A549 (cell line): ENCODE measurements at regions not wholly inside any gene's neighbourhood (a gene's known extent, or its start where the extent isn't known, plus 50 kb on each side); places are given as distances from the start of the nearest gene placed in this dataset.

Experiments
- ATAC-seq, 2 experiments: fragments of 200-7000 bp in 1 of 2; fragments of >200 bp in 1 of 2; cut with Nextera tagmentation in 1 of 2; cut with Tn5 transposase in 1 of 2; 3 replicates each; pipeline versions ENCODE4 v1.8.0 to v1.9.1; 2018 to 2020; ENCODE audit warnings: mild to moderate bottlenecking in 1 of 2, moderate library complexity in 1 of 2
- CTCF ChIA-PET: fragments of 300-600 bp; sonication (Branson Sonifier 250); formaldehyde crosslinking; extraction: SDS; loops from one replicate; lab custom pipeline; 2021; ENCODE audit warnings: antibody characterized with exemption, inconsistent platforms; lab: Yijun Ruan, JAX
- POLR2A ChIA-PET: fragments of 350-600 bp; formaldehyde crosslinking; extraction: SDS; loops from one replicate; lab custom pipeline; 2021; ENCODE audit warnings: antibody characterized with exemption, inconsistent platforms; lab: Yijun Ruan, JAX
- DNase-seq, 2 experiments: peaks; one replicate each; pipeline versions ENCODE4 v3.0.0 to v3.0.0-alpha.2; 2011 to 2016; ENCODE audit warnings: low read depth in 1 of 2, low spot score in 1 of 2
- FAIRE-seq: peaks from 2 replicates; lab custom pipeline; 2011; peaks lifted over from hg19 to GRCh38; lab: Jason Lieb, UNC
- H3K27ac ChIP-seq, 2 experiments: fragments of >200 bp; sonication (Bioruptor Twin); formaldehyde crosslinking; 3 replicates each; pipeline ENCODE4 v1.5.1; 2016 to 2017
- H3K4me1 ChIP-seq: fragments of >200 bp; sonication (Bioruptor Twin); formaldehyde crosslinking; 3 replicates; pipeline ENCODE4 v1.6.1; 2016
- H3K4me2 ChIP-seq: fragments of >200 bp; sonication (Bioruptor Twin); formaldehyde crosslinking; 3 replicates; pipeline ENCODE4 v1.6.1; 2016
- H3K4me3 ChIP-seq: fragments of >200 bp; sonication (Bioruptor Twin); formaldehyde crosslinking; 3 replicates; pipeline ENCODE4 v1.5.1; 2016
- H3K9me3 ChIP-seq: fragments of >200 bp; sonication (Bioruptor Twin); formaldehyde crosslinking; 3 replicates; pipeline ENCODE4 v1.6.1; 2016
- BHLHE40 ChIP-seq: IDR thresholded peaks from 2 replicates; pipeline ENCODE4 v1.6.1; 2012; ENCODE audit warnings: low read depth, low read length, inconsistent platforms
- CEBPB ChIP-seq, 2 experiments: fragments of >200 bp in 1 of 2; sonication (Bioruptor Twin) in 1 of 2; formaldehyde crosslinking in 1 of 2; IDR thresholded peaks; 2 replicates each; pipeline ENCODE4 v1.6.1; 2012 to 2016
- ESRRA ChIP-seq: fragments of 150-350 bp; IDR thresholded peaks from 2 replicates; pipeline ENCODE4 v1.6.1; 2014; ENCODE audit warnings: mild to moderate bottlenecking, low read length, borderline replicate concordance
- FOSL2 ChIP-seq, 2 experiments: fragments of 450-650 bp in 1 of 2; fragments of >200 bp in 1 of 2; sonication (Bioruptor Twin) in 1 of 2; formaldehyde crosslinking; IDR thresholded peaks; 2 replicates each; pipeline versions ENCODE4 v1.5.0 to v1.6.1; 2016 to 2020; ENCODE audit warnings: mild to moderate bottlenecking in 1 of 2, moderate library complexity in 1 of 2
- FOXS1 ChIP-seq: fragments of 250-450 bp; sonication (Bioruptor Pico); IDR thresholded peaks from 2 replicates; pipeline ENCODE4 v1.5.0; 2020; ENCODE audit warnings: mild to moderate bottlenecking, moderate library complexity
- HDAC2 ChIP-seq: fragments of 200-600 bp; sonication (generic); IDR thresholded peaks from 2 replicates; pipeline ENCODE4 v1.6.1; 2016
- HOXB13 ChIP-seq: fragments of 250-450 bp; sonication (Bioruptor Pico); IDR thresholded peaks from 2 replicates; pipeline ENCODE4 v1.5.0; 2020; ENCODE audit warnings: low read depth, mild to moderate bottlenecking, moderate library complexity
- JUN ChIP-seq, 2 experiments: fragments of >200 bp; sonication (Bioruptor Twin); formaldehyde crosslinking; IDR thresholded peaks; 2 replicates in 1 of 2; 3 replicates in 1 of 2; pipeline ENCODE4 v1.6.1; 2016 to 2017
- NPAS2 ChIP-seq: fragments of 250-450 bp; sonication (Bioruptor Pico); IDR thresholded peaks from 2 replicates; pipeline ENCODE4 v1.8.0; 2022; ENCODE audit warnings: mild to moderate bottlenecking, moderate library complexity, borderline replicate concordance
- NR3C1 ChIP-seq: fragments of >200 bp; sonication (Bioruptor Twin); formaldehyde crosslinking; IDR thresholded peaks from 3 replicates; pipeline ENCODE4 v1.6.1; 2017
- TFCP2L1 ChIP-seq: fragments of 250-450 bp; sonication (Bioruptor Pico); IDR thresholded peaks from 2 replicates; pipeline ENCODE4 v1.5.0; 2021; ENCODE audit warnings: mild to moderate bottlenecking
- TP53 ChIP-seq: fragments of 250-450 bp; sonication (Bioruptor Pico); IDR thresholded peaks from 2 replicates; pipeline ENCODE4 v1.5.0; 2021; ENCODE audit warnings: mild to moderate bottlenecking, moderate library complexity
- ZC3H11A ChIP-seq: fragments of 450-650 bp; IDR thresholded peaks from 2 replicates; pipeline ENCODE4 v1.6.1; 2014; ENCODE audit warnings: antibody characterized with exemption, mild to moderate bottlenecking
- ZFP36 ChIP-seq: fragments of 450-650 bp; IDR thresholded peaks from 2 replicates; pipeline ENCODE4 v1.6.1; 2014; ENCODE audit warnings: borderline replicate concordance; ENCODE audit not compliant: partially characterized antibody
- ZNF302 ChIP-seq: fragments of 250-450 bp; sonication (Bioruptor Pico); IDR thresholded peaks from 2 replicates; pipeline ENCODE4 v1.9.0; 2021; ENCODE audit warnings: inconsistent platforms, mild to moderate bottlenecking, moderate library complexity
- WGBS: methylation state at CpG from one replicate; pipeline ENCODE4 v1.1.6; 2017; ENCODE audit errors: missing lambda C conversion rate; 5-methylcytosine and 5-hydroxymethylcytosine counted together
- TF ChIP-seq, protein P1 (sequence below): IDR thresholded peaks from 2 replicates; pipeline ENCODE4 v1.6.1; 2012
- TF ChIP-seq, protein P2 (sequence below): fragments of >200 bp; sonication (Bioruptor Twin); formaldehyde crosslinking; IDR thresholded peaks from 3 replicates; pipeline ENCODE4 v1.5.1; 2016
- TF ChIP-seq, protein P3 (sequence below): fragments of 200-600 bp; sonication (generic); IDR thresholded peaks from 2 replicates; pipeline ENCODE4 v1.6.1; 2016; ENCODE audit warnings: antibody characterized with exemption, mild to moderate bottlenecking, moderate library complexity
- TF ChIP-seq, protein P4 (sequence below): IDR thresholded peaks from 2 replicates; pipeline ENCODE4 v1.6.1; 2012
- TF ChIP-seq, protein P5 (sequence below): fragments of 150-350 bp; IDR thresholded peaks from 2 replicates; pipeline ENCODE4 v1.6.1; 2014; ENCODE audit warnings: low read depth, mild to moderate bottlenecking, low read length

DNA sequence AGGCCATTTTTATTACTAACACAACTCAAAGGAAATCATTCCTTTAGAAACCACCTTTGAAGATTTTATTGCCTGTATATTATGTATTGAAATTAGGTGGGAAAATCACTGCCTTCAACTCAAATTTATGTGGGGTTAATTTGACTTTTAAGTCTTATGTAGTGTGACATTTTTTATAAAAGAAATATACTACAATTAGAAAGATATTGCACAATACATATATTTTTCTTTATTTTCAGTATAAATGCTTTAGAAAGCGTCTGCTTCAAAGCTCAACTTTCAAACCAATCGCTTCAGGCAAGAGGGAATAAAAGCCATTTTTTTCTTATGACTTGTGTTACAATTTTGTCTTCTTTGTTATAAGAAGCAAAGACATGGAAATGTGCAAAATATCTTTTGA, 337.4 kb upstream of the ZWINT start:
- no peak for FAIRE-seq
- TF ChIP-seq BHLHE40 (no peak), TFCP2L1 (CRISPR knock-in tag) (no peak), CEBPB (IDR thresholded peaks at IDR 0.05) (no peak), JUN (IDR thresholded peaks at IDR 0.05) (no peak), HDAC2 (no peak), NPAS2 (CRISPR knock-in tag) (no peak), HOXB13 (CRISPR knock-in tag) (no peak), FOXS1 (no peak), ZNF302 (CRISPR knock-in tag) (no peak), NR3C1 (no peak), ZC3H11A (no peak)
- TF ChIP-seq, protein P1, sequence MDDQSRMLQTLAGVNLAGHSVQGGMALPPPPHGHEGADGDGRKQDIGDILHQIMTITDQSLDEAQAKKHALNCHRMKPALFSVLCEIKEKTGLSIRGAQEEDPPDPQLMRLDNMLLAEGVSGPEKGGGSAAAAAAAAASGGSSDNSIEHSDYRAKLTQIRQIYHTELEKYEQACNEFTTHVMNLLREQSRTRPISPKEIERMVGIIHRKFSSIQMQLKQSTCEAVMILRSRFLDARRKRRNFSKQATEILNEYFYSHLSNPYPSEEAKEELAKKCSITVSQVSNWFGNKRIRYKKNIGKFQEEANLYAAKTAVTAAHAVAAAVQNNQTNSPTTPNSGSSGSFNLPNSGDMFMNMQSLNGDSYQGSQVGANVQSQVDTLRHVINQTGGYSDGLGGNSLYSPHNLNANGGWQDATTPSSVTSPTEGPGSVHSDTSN, result no peak
- TF ChIP-seq, protein P2, sequence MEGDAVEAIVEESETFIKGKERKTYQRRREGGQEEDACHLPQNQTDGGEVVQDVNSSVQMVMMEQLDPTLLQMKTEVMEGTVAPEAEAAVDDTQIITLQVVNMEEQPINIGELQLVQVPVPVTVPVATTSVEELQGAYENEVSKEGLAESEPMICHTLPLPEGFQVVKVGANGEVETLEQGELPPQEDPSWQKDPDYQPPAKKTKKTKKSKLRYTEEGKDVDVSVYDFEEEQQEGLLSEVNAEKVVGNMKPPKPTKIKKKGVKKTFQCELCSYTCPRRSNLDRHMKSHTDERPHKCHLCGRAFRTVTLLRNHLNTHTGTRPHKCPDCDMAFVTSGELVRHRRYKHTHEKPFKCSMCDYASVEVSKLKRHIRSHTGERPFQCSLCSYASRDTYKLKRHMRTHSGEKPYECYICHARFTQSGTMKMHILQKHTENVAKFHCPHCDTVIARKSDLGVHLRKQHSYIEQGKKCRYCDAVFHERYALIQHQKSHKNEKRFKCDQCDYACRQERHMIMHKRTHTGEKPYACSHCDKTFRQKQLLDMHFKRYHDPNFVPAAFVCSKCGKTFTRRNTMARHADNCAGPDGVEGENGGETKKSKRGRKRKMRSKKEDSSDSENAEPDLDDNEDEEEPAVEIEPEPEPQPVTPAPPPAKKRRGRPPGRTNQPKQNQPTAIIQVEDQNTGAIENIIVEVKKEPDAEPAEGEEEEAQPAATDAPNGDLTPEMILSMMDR, result no peak
- TF ChIP-seq, protein P3, sequence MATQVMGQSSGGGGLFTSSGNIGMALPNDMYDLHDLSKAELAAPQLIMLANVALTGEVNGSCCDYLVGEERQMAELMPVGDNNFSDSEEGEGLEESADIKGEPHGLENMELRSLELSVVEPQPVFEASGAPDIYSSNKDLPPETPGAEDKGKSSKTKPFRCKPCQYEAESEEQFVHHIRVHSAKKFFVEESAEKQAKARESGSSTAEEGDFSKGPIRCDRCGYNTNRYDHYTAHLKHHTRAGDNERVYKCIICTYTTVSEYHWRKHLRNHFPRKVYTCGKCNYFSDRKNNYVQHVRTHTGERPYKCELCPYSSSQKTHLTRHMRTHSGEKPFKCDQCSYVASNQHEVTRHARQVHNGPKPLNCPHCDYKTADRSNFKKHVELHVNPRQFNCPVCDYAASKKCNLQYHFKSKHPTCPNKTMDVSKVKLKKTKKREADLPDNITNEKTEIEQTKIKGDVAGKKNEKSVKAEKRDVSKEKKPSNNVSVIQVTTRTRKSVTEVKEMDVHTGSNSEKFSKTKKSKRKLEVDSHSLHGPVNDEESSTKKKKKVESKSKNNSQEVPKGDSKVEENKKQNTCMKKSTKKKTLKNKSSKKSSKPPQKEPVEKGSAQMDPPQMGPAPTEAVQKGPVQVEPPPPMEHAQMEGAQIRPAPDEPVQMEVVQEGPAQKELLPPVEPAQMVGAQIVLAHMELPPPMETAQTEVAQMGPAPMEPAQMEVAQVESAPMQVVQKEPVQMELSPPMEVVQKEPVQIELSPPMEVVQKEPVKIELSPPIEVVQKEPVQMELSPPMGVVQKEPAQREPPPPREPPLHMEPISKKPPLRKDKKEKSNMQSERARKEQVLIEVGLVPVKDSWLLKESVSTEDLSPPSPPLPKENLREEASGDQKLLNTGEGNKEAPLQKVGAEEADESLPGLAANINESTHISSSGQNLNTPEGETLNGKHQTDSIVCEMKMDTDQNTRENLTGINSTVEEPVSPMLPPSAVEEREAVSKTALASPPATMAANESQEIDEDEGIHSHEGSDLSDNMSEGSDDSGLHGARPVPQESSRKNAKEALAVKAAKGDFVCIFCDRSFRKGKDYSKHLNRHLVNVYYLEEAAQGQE, result no peak
- TF ChIP-seq, protein P4, sequence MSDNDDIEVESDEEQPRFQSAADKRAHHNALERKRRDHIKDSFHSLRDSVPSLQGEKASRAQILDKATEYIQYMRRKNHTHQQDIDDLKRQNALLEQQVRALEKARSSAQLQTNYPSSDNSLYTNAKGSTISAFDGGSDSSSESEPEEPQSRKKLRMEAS, result no peak
- 1% methylated on average over 2 of the region's 2 CpGs for WGBS
- ATAC-seq, result no peak
- no peaks in the 10 kb centered on the region for H3K4me1 ChIP-seq
- no peak for DNase-seq
- no peak overlapping the region for H3K27ac ChIP-seq
- H3K9me3 ChIP-seq, result no peaks in the 10 kb centered on the region
- H3K4me2 ChIP-seq, result no peak overlapping the region
- no peak overlapping the region for H3K4me3 ChIP-seq
- ChIA-PET POLR2A (no interaction called here), CTCF (no interaction called here)

DNA sequence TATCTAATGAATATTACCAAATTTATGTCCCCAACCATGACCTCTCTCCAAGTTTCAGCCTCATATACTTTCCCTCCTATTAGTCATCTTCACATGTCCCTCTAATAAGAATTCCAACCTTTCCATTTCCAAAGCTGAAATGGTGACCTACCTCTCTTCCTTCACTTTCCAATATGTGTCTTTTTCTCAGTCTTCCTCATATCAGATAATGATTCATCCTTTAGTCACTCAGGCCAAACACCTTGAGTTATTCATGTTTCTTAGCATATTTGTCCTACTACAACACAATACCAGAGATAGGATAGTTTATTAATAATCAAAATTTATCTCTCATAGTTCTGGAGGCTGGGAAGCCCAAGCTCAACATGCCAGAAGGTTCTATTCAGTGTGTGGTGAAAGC, 318.5 kb upstream of the ZWINT start:
- H3K9me3 ChIP-seq, result no peaks in the 10 kb centered on the region
- ATAC-seq (no peak), DNase-seq (no peak), FAIRE-seq (no peak)
- no peak for TF ChIP-seq TP53 (CRISPR knock-in tag)
- TF ChIP-seq, protein P5, sequence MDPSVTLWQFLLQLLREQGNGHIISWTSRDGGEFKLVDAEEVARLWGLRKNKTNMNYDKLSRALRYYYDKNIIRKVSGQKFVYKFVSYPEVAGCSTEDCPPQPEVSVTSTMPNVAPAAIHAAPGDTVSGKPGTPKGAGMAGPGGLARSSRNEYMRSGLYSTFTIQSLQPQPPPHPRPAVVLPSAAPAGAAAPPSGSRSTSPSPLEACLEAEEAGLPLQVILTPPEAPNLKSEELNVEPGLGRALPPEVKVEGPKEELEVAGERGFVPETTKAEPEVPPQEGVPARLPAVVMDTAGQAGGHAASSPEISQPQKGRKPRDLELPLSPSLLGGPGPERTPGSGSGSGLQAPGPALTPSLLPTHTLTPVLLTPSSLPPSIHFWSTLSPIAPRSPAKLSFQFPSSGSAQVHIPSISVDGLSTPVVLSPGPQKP, result no peak
- TF ChIP-seq ZFP36, result no peak
- TF ChIP-seq FOSL2 (IDR thresholded peaks at IDR 0.05), result no peak
- no peak for TF ChIP-seq FOSL2 (CRISPR knock-in tag; IDR thresholded peaks at IDR 0.05)
- no peak for TF ChIP-seq ESRRA
- POLR2A ChIA-PET, result no interaction called here
- no peak overlapping the region for H3K27ac ChIP-seq
- no peak overlapping the region for H3K4me2 ChIP-seq
- CTCF ChIA-PET, result no interaction called here
- H3K4me3 ChIP-seq, result no peak overlapping the region
- no peaks in the 10 kb centered on the region for H3K4me1 ChIP-seq
